ENCODE measurements at regions not wholly inside any gene's neighbourhood (a gene's known extent, or its start where the extent isn't known, plus 50 kb on each side); places are given as distances from the start of the nearest gene placed in this dataset.

- TF ChIP-seq POLR2AphosphoS5 (IDR thresholded peaks at IDR 0.05; ENCODE audit: borderline replicate concordance, low read depth, low read length) (no peak), EZH2 (IDR thresholded peaks at IDR 0.05) (no peak), FOXP2 (optimal IDR thresholded peaks at IDR 0.05; ENCODE audit: control extremely low read depth, extremely low read length, insufficient read depth) (no peak)
Measured at GRCh38 chr2:138898855-138899254, 118.7 kb upstream of the NXPH2 start.
